HG02981 (cell line): ENCODE measurements at regions not wholly inside any gene's neighbourhood (a gene's known extent, or its start where the extent isn't known, plus 50 kb on each side); places are given as distances from the start of the nearest gene placed in this dataset.

Experiments
- ATAC-seq: cut with Tn5 transposase; IDR thresholded peaks from one replicate; pipeline ENCODE4 v1.9.1; 2021; ENCODE audit warnings: mild to moderate bottlenecking, moderate library complexity; ENCODE audit not compliant: unreplicated experiment

- no peak for ATAC-seq
These were observed 636.5 kb upstream of the FRG1 start for GRCh38 chr4:189304167-189304566.

GRCh38 chr4:189304809-189305208 lies 635.9 kb upstream of the FRG1 start:
- ATAC-seq = no peak

- ATAC-seq = no peak
These were observed 635.2 kb upstream of the FRG1 start for GRCh38 chr4:189305500-189305899.

- ATAC-seq = no peak
These were observed 629.4 kb upstream of the FRG1 start for GRCh38 chr4:189311251-189311650.

- no peak for ATAC-seq
These were observed 627.6 kb upstream of the FRG1 start for GRCh38 chr4:189313064-189313463.

- ATAC-seq = no peak
These were observed 626.7 kb upstream of the FRG1 start for GRCh38 chr4:189313861-189314513.

GRCh38 chr4:189322426-189322825 lies 618.2 kb upstream of the FRG1 start:
- no peak for ATAC-seq

- no peak for ATAC-seq
These were observed 598.8 kb upstream of the FRG1 start for GRCh38 chr4:189341881-189342280.

GRCh38 chr4:189355590-189355989 lies 585.1 kb upstream of the FRG1 start:
- ATAC-seq = no peak

- no peak for ATAC-seq
These were observed 578.3 kb upstream of the FRG1 start for GRCh38 chr4:189362364-189362763.

GRCh38 chr4:189364032-189364449 lies 576.6 kb upstream of the FRG1 start:
- no peak for ATAC-seq

GRCh38 chr4:189365451-189365850 lies 575.2 kb upstream of the FRG1 start:
- no peak for ATAC-seq

GRCh38 chr4:189367832-189368231 lies 572.8 kb upstream of the FRG1 start:
- no peak for ATAC-seq

- ATAC-seq = no peak
These were observed 566.5 kb upstream of the FRG1 start for GRCh38 chr4:189374176-189374575.

- no peak for ATAC-seq
These were observed 563.8 kb upstream of the FRG1 start for GRCh38 chr4:189376901-189377300.

GRCh38 chr4:189377569-189377968 lies 563.1 kb upstream of the FRG1 start:
- ATAC-seq = no peak

GRCh38 chr4:189385098-189385497 lies 555.6 kb upstream of the FRG1 start:
- ATAC-seq = no peak

GRCh38 chr4:189385579-189385978 lies 555.1 kb upstream of the FRG1 start:
- no peak for ATAC-seq

- ATAC-seq = no peak
These were observed 544.2 kb upstream of the FRG1 start for GRCh38 chr4:189396435-189396834.

- ATAC-seq = no peak
These were observed 536.4 kb upstream of the FRG1 start for GRCh38 chr4:189404271-189404670.

GRCh38 chr4:189409158-189409557 lies 531.5 kb upstream of the FRG1 start:
- no peak for ATAC-seq

GRCh38 chr4:189414021-189414420 lies 526.7 kb upstream of the FRG1 start:
- no peak for ATAC-seq

- no peak for ATAC-seq
These were observed 520.1 kb upstream of the FRG1 start for GRCh38 chr4:189420572-189420971.
